ENCODE measurements at regions not wholly inside any gene's neighbourhood (a gene's known extent, or its start where the extent isn't known, plus 50 kb on each side); places are given as distances from the start of the nearest gene placed in this dataset.

GRCh38 chr7:117993377-117994003, 120.2 kb upstream of the CTTNBP2 start:
- DNase-seq, result no peak
- ATAC-seq, result no peak
- intact Hi-C loops (cut with DNase I), result no loop called here

GRCh38 chr7:117995850-117996650, 122.8 kb upstream of the CTTNBP2 start:
- H3K27ac ChIP-seq, result no peak overlapping the region
- ATAC-seq, result no peak
- intact Hi-C loops (cut with DNase I), result loop anchor here in 1 of 10 donors (2.0 kb wide), 1 partner anchor 51 kb away; no protein-coding TSS in a partner anchor
- no peak for DNase-seq
- no peaks in the 10 kb centered on the region for H3K9me3 ChIP-seq
- no peaks in the 10 kb centered on the region for H3K27me3 ChIP-seq
- TF ChIP-seq CTCF (IDR thresholded peaks at IDR 0.05) (no peak), POLR2A (IDR thresholded peaks at IDR 0.05) (no peak)
- no peak overlapping the region for H3K4me3 ChIP-seq
- WGBS, 4 donors, result 77 to 84% (median 81%) methylated on average over 8 of the region's 8 CpGs
- H3K36me3 ChIP-seq, result no peaks in the 10 kb centered on the region
- no peaks in the 10 kb centered on the region for H3K4me1 ChIP-seq

More at GRCh38 chr7:117993377-117994003, 120.2 kb upstream of the CTTNBP2 start:
- no peaks in the 10 kb centered on the region for H3K27me3 ChIP-seq
- H3K4me1 ChIP-seq, result no peaks in the 10 kb centered on the region
- no peak for TF ChIP-seq POLR2A (IDR thresholded peaks at IDR 0.05)
- TF ChIP-seq CTCF (IDR thresholded peaks at IDR 0.05), result peak in 10 of 12 donors; percentile 13 to 37 (median 19)
- no peak overlapping the region for H3K27ac ChIP-seq
- H3K36me3 ChIP-seq, result no peaks in the 10 kb centered on the region
- H3K9me3 ChIP-seq, result no peaks in the 10 kb centered on the region
- H3K4me3 ChIP-seq, result no peak overlapping the region

- H3K9me3 ChIP-seq, result no peaks in the 10 kb centered on the region
- ATAC-seq (no peak), DNase-seq (no peak)
- no peak overlapping the region for H3K4me3 ChIP-seq
- intact Hi-C loops (cut with DNase I), result loop anchor here in 1 of 10 donors (2.0 kb wide), 1 partner anchor 53 kb away; no protein-coding TSS in a partner anchor
- no peak overlapping the region for H3K27ac ChIP-seq
- TF ChIP-seq CTCF (IDR thresholded peaks at IDR 0.05) (no peak), POLR2A (IDR thresholded peaks at IDR 0.05) (no peak)
- H3K27me3 ChIP-seq, result no peaks in the 10 kb centered on the region
- H3K36me3 ChIP-seq, result no peaks in the 10 kb centered on the region
- WGBS, 4 donors, result 78 to 83% (median 79%) methylated on average over 7 of the region's 7 CpGs
- no peaks in the 10 kb centered on the region for H3K4me1 ChIP-seq
These were observed 124.9 kb upstream of the CTTNBP2 start for GRCh38 chr7:117997862-117998825.
